ENCODE measurements at regions not wholly inside any gene's neighbourhood (a gene's known extent, or its start where the extent isn't known, plus 50 kb on each side); places are given as distances from the start of the nearest gene placed in this dataset.

- TF ChIP-seq EP300 (IDR thresholded peaks at IDR 0.05) (no peak), POLR2A (IDR thresholded peaks at IDR 0.05) (no peak)
- TF ChIP-seq, protein P1, sequence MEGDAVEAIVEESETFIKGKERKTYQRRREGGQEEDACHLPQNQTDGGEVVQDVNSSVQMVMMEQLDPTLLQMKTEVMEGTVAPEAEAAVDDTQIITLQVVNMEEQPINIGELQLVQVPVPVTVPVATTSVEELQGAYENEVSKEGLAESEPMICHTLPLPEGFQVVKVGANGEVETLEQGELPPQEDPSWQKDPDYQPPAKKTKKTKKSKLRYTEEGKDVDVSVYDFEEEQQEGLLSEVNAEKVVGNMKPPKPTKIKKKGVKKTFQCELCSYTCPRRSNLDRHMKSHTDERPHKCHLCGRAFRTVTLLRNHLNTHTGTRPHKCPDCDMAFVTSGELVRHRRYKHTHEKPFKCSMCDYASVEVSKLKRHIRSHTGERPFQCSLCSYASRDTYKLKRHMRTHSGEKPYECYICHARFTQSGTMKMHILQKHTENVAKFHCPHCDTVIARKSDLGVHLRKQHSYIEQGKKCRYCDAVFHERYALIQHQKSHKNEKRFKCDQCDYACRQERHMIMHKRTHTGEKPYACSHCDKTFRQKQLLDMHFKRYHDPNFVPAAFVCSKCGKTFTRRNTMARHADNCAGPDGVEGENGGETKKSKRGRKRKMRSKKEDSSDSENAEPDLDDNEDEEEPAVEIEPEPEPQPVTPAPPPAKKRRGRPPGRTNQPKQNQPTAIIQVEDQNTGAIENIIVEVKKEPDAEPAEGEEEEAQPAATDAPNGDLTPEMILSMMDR (IDR thresholded peaks at IDR 0.05): no peak
Observed at GRCh38 chr5:60077292-60077691, 183.8 kb upstream of the PDE4D start.
